CD4-positive, alpha-beta T cell treated with Interleukin-15 for 4 hours (primary cell): ENCODE measurements at regions not wholly inside any gene's neighbourhood (a gene's known extent, or its start where the extent isn't known, plus 50 kb on each side); places are given as distances from the start of the nearest gene placed in this dataset.

Source experiments
- DNase-seq: peaks from one replicate; pipeline ENCODE4 v3.0.0-alpha.2; 2020; ENCODE audit warnings: low spot score

- no peak for DNase-seq
Observed at GRCh38 chr5:135120951-135121350, 86.9 kb upstream of the PITX1 start.

DNA sequence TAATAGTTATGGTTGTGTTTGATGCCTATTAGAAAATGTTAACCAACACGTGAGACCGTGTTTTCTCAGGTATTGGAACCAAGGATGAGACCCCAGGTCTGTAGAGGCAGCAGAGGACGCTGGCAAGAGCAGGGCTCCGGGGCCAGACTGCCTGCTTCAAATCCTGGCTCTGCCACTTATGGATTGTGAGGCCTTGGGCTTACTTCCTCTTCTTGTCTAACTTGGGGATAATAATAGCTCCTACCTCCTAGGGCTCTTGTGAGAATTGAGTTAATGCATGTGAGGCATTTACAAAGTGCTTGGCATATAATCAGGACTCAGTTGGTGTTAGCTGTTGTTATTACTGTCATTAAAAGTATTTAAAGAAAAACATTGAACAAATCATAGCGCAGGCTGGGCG is 85.5 kb upstream of the PITX1 start:
- no peak for DNase-seq

GRCh38 chr5:135117590-135117989 is 83.6 kb upstream of the PITX1 start:
- no peak for DNase-seq

- DNase-seq, result no peak
Observed at GRCh38 chr5:135116160-135116561, 82.1 kb upstream of the PITX1 start.

DNA sequence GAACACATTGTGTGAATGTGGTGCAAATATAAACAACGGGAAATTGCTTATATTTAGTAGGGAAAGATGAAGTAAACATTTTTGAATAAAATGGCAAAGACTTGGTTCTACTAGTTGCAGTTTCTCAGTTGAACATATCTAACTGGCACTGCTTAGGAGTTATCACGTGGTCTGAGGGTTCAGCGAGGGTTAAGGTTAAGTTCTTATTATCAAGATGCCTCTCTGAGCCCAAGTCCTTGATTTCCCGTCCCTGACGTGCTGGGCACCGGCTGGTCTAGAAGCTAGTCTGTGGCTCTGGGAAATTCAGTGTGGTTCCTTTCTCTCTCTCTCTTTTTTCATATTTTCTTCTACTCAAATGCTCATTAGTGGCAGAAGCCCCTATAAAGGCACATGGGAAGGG is 81.6 kb upstream of the PITX1 start:
- no peak for DNase-seq

DNA sequence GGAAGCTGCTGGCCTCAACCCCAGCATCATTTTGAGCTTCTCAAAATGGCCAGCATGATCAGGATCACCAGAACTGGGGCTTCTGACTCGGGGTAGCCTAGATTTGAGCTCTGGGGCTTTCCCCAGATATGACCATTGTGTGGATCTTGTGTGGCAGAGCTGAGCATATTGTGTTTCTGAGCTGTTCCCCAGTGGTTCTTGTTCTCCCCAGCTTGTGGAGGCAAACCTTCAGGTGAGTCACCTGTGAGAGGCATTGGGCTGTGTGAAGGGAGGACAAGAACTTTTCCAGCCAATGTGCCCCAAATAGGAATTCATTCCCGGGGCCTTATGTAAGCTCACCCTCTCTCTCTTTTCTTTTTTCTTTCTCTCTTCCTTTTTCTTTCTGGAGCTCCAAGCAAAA is 80.7 kb upstream of the PITX1 start:
- no peak for DNase-seq

GRCh38 chr5:135112008-135112725 is 78.1 kb upstream of the PITX1 start:
- no peak for DNase-seq

DNA sequence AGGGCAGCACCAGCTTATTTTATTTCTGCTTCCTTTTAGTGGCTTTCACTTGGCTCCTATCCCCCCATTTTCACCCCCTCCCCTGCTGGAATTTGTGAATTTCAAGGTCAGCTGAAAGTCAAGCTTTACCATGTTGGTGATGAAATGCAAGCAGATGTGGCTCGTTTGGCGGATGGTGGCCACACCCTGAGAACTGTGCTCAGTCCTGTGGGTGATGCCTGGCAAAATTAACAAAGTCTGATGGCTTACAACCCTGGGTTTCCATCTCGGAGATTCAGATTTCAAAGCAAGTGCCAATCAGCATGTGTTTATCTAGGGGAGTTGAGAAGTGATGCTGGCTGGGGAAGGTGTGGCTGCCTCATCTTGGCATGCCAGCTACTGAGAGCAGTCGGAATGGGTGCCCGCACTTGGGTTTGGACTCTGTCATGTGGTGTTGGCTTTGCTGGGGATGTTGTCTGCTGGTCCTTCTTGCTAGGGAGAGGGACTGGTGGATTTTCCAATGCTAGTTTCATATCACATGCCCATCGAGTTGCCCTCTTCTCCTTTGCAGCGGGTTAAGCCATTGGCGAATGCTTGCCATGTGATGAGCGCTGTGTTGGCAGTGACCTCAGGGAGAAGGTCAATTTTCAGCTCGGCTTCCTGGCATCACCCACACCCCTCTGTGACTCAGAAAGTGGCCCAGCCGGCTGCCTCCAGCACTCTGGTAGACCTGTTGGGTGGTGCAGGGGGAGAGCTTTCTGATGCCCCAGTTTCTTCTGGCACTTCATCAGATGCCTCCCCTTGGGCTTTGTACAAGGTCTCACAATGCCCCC is 77.0 kb upstream of the PITX1 start:
- DNase-seq, result no peak

DNA sequence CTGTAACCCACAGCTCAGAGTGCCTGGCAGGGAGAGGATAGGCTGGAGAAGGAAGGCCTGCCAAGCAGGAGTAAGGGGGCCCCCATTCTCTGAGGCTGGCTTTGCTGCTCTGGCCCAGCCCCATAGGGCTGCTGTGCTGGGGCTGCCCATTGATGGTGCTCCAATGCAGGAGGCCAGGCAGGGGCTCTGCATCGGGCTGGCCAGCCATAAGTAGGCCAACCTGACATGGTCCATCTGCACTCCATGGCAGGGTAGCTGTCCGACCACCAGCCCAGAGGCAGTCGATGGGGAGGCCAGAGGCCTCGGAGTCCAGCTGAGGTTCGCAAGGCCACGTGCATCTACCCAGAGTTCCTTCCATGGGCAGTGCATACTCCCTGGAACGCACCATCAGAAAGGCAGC is 75.0 kb upstream of the PITX1 start:
- DNase-seq, result no peak

GRCh38 chr5:135108569-135108968 is 74.5 kb upstream of the PITX1 start:
- no peak for DNase-seq

DNA sequence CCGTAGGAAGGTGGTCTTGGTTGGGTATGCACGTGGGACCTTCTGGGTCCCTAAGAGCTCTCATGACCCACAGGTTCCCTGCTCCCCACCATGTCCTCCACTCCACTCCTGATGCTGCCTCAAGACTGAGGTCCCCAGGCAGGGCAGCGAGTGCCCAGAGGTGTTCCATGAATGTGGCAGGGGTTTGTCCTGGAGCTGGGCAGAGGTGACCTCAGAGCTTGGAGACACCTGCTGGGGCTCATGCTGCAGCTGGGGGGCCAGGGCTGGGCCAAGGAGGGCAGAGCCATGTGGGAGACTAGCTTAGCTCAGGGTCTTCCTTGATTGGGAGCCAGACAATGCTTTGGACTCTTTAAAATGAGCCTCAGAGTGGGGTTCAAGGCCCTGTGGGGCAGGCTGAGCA is 74.0 kb upstream of the PITX1 start:
- no peak for DNase-seq

GRCh38 chr5:135106610-135107471 is 72.8 kb upstream of the PITX1 start:
- no peak for DNase-seq

DNA sequence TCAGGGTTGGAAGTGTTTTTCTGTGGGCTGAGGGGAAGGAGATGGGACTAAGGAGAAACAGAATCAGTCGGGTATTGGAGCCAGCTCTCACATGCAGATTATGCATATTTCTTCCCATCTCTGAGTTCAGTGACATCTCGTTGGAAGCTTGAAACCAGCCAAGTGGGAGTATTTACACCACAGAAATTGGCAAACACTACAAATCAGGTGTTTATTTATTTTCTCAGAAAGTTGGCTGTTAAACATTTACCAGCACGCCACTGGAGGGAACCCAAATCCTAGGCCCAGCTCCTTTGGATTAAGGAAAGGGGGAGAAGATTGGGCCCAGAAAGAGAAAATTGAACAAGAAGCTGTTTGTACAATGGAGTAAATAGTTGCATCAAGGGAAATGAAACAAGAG is 72.1 kb upstream of the PITX1 start:
- no peak for DNase-seq

DNA sequence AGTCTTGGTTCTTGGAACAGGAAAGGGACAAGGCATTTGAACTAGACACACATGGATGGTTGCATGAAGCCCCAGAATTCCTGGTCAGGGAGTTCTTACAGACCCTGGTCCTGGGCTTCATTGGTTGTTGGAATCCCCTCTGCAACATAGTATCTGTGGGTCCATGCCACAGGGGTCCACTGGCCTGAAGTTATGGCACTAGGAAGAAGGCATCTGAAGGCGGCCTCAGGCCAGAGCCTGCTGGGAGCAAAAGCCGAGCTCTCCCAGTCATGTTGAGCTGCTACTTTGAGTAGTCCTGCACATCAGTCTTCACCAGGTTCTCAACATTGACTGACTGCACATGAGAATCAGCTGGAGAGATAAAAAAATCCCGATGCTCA is 71.1 kb upstream of the PITX1 start:
- DNase-seq, result no peak

- no peak for DNase-seq
Observed at GRCh38 chr5:135103575-135103853, 69.5 kb upstream of the PITX1 start.

GRCh38 chr5:135102716-135103574 is 68.9 kb upstream of the PITX1 start:
- no peak for DNase-seq

GRCh38 chr5:135100431-135100830 is 66.4 kb upstream of the PITX1 start:
- DNase-seq, result no peak

- DNase-seq, result no peak
Observed at GRCh38 chr5:135100011-135100410, 66.0 kb upstream of the PITX1 start.

DNA sequence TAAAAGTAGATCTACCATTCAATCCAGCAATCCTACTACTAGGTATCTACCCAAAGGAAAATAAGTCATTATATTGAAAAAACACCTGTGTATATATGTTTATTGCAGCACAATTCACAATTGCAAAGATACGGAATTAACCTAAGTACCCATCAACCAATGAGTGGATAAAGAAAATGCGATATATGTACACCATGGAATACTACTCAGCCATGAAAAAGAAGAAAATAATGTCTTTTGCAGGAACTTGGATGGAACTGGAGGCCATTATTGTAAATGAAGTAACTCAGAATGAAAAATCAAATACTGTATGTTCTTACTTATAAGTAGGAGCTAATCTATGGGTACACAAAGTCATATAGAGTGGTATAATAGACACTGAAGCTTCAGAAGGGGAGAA is 63.4 kb upstream of the PITX1 start:
- DNase-seq, result no peak

GRCh38 chr5:135095871-135096270 is 61.8 kb upstream of the PITX1 start:
- no peak for DNase-seq

- DNase-seq, result no peak
Observed at GRCh38 chr5:135095052-135095715, 61.2 kb upstream of the PITX1 start.
